Fibroblast of villous mesenchyme (primary cell): ENCODE measurements at regions not wholly inside any gene's neighbourhood (a gene's known extent, or its start where the extent isn't known, plus 50 kb on each side); places are given as distances from the start of the nearest gene placed in this dataset. TPM values are rescaled to one million over a fixed set of nuclear protein-coding genes. Genes with fewer than 3 reads are reported as not detected.
"Not testable (repeated sequence)": the region's sequence is repeated elsewhere in the genome, so short reads cannot be mapped to it uniquely, and the experiment has no call there.

ENCODE experiments used
- DNase-seq: peaks from one replicate; pipeline ENCODE4 v3.0.0-alpha.2; 2010; ENCODE audit warnings: low read depth
- H3K4me3 ChIP-seq: 2 replicates; pipeline ENCODE4 v1.5.1; 2011; ENCODE audit warnings: low read depth, mild to moderate bottlenecking, low read length
- CTCF ChIP-seq: IDR thresholded peaks from 2 replicates; pipeline ENCODE4 v1.5.1; 2012; ENCODE audit warnings: low read depth, mild to moderate bottlenecking, low read length; ENCODE audit not compliant: insufficient read depth
- small RNA-seq: library from RNA; depleted of rRNA; stranded (forward); fragments of <200 nt; gene quantifications from one replicate; pipeline ENCODE3, GENCODE V24; 2012

- DNase-seq = no peak
- H3K4me3 ChIP-seq = no peak overlapping the region
- TF ChIP-seq CTCF = no peak
Observed at GRCh38 chrX:94942603-94943002, 1268.6 kb downstream of the FAM133A start.

DNA sequence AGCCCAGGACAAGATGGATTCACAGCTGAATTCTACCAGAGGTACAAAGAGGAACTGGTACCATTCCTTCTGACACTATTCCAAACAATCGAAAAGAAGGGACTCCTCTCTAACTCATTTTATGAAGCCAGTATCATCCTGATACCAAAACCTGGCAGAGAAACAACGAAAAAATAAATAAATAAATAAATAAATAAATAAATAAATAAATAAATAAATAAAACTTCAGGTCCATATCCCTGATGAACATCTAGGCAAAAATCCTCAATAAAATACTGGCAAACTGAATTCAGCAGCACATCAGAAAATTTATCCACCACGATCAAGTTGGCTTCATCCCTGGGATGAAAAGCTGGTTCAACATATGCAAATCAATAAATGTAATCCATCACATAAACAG, 1272.1 kb downstream of the FAM133A start:
- not testable (repeated sequence) for DNase-seq, H3K4me3 ChIP-seq

DNA sequence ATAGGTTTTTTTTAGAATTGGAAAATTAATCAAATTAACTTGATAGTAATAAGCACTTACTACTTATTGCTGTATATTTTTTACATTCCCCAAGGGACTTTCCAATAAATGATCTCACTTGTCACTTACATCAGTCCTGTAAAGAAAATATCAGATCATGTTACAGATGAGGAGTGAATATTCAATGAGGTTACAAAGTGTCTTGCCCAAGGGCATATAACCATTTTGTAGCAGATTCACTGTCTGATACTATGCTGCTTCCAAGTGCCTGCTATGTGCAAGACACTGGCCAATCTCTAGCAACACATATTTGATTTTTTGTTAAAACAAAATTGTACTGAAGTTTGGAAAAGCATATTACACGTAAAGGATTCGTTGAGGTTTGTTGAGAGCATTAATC, 1287.7 kb downstream of the FAM133A start:
- DNase-seq = no peak
- H3K4me3 ChIP-seq = no peak overlapping the region
- no peak for TF ChIP-seq CTCF

DNA sequence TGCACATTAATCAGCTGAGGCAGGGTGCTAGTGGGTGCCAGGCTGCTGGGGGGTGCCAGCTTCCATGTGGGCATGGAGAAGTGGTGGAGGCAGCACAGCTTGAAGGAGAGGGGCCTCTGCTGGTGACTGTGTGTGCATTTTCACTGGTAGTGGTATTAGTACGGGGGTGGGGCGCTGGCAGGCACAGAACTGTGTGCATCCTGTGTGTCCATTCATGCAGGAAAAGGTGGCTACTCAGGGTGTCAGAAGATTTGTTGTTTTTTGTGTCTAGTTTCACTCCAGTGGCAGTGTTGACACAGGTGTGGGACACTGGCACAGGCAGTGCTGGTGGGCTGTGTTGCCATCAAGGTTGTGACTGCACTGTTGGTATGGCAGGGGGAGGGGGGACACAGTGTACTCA, 1303.6 kb downstream of the FAM133A start:
- no peak for TF ChIP-seq CTCF
- H3K4me3 ChIP-seq = no peak overlapping the region
- DNase-seq = no peak

DNA sequence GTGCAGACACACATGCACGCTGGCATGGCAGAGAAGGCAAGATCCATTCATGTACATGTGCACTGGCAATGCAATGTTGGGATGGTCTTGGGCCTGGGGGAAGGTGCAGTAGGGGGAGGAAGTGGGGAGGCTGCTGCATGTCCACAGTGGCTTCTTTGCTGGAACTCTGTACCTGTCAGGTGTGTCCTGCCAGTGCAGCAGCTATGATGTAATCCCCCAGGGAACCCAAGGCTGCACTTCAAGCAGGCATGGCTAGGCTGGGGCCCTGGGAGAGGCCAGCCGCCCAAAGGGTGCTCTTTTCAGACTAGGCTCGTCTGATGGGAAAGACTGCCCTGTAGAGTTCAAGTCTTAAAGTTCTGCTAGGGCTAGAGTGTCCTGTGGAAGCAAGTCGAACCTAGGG, 1304.0 kb downstream of the FAM133A start:
- no peak for TF ChIP-seq CTCF
- no peak for DNase-seq
- H3K4me3 ChIP-seq = no peak overlapping the region

Small RNAs in the stretch of these regions (small RNA-seq; reads per million reads assigned to genes)
- gene RF00019 = not detected
